Stimulated activated CD4-positive, alpha-beta T cell treated with anti-CD3 and anti-CD28 coated beads, Interleukin-4, amount 100 ng/mL, for 1 hour (primary cell): ENCODE measurements at regions not wholly inside any gene's neighbourhood (a gene's known extent, or its start where the extent isn't known, plus 50 kb on each side); places are given as distances from the start of the nearest gene placed in this dataset.
"Not testable (repeated sequence)": the region's sequence is repeated elsewhere in the genome, so short reads cannot be mapped to it uniquely, and the experiment has no call there.

ENCODE experiments used
- DNase-seq: peaks from one replicate; pipeline ENCODE4 v3.0.0-alpha.2; 2020

DNA sequence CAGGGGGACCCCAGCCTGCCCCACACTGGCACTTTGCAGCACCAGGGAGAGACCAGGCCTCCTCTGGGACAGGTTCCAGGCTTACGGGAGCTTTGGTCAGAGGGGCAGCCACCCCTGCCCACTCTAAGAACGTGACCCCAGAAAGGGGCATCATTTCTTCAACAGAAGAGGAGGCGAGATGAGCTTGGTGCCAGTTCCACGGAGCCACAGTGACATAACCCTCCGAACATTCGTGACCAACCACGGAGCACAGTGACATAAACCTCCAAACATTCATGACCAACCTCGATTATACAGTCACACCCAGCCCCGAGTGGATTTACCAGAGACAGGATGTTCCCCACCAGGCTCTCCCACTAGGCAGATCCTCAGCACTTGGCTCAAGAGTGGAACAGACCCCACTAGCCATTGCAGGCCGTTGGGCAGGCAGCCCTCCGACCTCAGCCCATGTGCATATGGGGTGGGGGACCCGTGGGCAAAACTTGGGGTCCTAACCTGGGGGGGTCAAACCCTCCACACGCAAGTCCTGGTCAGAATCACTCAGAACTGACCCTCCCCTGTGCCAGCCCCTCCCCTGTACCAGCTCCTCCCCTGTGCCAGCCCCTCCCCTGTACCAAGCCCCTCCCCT, 112.9 kb downstream of the METRNL start:
- DNase-seq: no peak

- not testable (repeated sequence) for DNase-seq
Measured at GRCh38 chr17:83192789-83193335, 113.5 kb downstream of the METRNL start.

- DNase-seq: no peak
Measured at GRCh38 chr17:83193336-83194185, 114.2 kb downstream of the METRNL start.

DNA sequence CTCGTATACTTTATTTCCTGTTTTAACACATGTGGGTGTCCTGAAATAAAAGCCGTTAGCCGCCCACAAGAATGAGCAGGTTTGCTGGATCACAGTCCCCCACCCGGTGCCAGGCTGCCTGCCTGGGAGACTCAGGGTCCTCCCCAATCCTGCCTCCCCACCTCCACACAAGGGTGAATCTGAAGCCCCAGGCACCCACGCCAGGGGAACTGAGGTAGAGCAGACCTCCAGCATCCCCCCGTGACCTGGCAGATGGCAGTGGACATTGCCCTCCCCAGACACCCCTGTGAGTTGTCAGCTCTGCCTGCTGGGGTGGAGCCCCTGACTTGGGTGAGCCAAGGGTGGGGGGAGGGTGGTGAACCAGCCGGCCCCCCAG, 114.8 kb downstream of the METRNL start:
- no peak for DNase-seq

- no peak for DNase-seq
Measured at GRCh38 chr17:83194761-83195329, 115.4 kb downstream of the METRNL start.

DNA sequence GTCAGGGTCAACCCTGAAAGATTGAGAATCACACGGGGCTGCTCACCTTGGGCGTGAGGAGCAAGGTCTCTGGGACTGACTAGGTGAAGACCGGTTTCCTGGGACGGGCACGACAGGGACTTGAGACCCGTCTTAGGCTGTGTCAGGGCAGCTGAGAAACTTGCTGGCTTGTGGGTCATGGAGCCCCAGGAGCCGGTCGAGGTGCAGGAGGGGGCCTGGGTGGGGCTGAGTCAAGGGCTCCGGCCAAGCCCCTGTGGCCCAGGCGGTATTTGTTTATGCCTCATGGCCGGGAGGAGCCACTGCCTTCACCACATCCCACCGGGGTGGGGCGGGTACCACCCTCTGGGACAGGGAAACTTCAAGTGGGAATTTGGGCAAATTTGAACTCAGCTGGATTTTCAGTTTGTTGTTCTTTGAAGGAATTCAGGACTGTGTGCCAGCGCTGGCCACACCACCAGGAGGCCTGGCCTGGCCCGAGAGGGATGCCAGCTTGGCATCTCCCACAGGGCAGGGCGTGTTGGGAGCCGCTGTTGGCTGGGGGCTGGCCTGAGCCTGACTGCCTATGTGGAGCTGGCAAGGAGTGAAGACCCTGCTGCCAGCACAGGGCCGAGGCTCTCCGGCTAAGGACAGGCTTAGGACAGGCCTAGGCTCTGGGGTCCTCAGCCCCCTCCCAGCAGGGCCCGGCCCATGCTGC, 116.1 kb downstream of the METRNL start:
- no peak for DNase-seq

GRCh38 chr17:83196024-83196365, 116.6 kb downstream of the METRNL start:
- no peak for DNase-seq

DNA sequence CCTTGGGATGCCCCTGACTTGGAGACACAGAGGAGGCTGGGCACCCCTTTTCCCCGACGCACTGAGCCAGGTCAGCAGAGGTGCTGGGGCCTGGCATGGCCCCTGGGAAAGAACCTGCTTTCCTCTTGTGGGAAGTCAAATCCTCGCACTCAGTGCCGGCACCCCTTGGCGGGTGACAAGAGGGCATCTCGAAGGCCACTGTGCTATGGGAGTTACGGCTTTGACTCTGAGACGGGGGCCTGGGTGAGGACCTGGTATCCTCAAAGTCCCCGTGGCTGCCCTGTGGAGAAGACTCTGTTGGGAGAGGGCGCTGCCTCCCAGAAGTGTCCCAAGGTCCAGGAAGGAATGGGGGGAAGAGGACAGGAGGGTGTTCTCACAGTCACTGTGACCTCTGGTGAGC, 117.0 kb downstream of the METRNL start:
- DNase-seq: no peak

DNA sequence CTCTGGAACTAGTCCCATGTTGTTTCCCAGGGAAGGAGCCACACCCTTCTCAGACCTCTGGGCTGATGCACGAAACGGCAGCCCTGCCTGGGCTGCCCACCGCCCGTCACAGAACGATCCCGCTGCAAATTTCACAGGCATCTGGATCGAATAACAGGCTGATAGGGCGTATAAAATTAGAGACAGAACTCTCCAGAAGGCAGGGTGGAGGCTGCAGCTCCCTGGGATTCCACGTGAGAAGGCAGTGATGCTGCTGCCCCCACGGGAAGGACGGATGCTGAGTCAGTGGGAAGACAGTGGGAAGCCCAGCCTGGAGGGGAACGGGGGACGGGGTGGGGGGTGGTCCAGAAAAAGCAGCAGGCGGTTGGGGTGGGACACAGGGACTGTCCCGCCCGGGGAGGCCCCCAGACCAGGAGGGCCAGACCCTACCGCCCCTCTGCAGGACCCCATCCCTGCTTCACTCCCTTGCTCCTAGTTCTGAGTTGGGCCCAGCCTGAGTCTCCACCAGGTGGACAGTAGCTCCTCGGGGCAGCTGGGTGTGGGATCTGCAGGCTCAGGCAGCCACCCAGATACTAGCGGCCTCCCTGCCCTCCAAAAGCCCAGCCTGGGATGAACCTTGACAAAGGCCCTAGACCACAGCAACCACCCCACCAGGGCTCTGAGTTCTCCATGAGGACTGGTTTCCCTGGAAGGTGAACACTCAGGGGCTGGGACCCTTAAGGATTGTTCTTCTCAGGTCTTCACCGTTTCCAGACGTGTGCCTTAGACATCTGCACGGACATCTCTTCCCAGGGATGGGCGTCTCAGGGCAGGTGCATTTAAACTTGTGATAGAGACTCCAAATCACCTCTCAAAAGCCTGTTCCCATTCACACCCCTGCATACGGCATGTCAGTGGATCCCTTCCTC, 117.8 kb downstream of the METRNL start:
- DNase-seq: no peak

DNA sequence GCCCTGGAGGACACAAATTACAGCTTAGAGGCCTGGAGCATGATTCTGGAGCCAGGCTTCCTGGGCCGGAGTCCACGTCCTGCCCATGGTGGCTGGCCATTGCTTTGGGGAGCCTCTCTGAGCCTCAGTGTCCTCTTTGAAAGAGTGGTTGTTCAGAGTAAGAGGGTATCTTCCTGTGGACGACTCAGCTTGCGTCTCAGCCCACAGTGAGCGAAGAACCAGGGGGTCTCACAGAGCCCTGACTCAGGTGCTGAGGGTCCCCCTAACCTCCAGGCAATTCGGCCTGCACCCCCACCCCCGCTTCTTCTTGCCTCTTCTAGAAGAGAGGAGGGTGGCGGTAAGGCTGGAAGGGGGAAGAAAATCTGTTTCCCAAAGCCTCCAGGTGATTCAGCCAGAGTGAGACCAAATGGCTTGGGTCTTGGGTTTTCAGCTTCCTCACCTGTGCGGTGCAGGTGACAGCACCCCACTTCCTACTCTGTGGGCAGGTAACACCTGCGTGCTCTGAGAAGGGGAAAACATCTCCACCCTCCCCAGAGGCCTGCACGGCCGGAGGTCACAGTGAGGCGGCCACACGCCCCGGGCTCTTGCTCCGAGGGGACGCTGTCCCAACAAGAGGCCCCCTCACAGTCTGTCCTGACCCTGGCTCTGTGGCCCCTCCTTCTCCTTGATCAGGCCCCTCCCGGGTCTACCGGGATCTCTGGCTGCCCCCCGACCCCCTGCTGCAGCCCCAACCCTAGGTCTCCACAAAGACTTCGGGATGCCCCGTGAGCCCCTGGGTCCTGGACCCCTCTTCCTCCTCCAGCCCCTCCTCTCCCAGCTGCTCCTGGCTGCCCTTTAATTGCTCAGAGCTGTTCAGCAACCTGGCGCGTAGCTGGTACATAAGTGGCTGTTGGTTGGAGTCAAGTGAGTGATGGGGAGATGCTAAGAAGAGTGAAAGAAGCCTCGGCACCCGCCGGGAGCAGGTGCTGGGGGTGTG, 119.2 kb downstream of the METRNL start:
- no peak for DNase-seq

GRCh38 chr17:83199500-83200201, 120.2 kb downstream of the METRNL start:
- peak; percentile 45 for DNase-seq

DNA sequence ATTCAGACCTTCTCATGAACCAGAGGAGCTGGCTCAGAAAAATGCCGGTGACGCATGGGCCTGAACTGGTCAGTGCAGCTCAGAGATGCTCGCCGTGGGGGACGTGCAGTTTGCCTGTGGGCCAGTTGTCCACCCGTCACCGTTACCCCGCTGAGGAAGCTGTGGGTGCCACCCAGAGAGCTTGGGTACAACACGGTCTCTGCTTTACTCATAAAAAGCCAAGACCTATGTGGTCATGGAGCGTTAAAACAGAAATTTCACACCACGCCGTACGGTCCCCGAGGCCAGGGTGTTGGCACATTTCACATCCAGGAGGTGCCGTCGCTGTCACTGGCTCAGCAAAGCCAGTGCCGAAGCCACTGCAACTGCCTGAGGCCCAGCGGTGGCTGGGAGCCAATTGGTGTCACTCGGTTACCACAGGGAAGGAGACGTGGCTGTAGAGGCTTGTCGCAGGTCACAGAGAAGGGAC, 120.9 kb downstream of the METRNL start:
- peak; percentile 31 for DNase-seq

DNA sequence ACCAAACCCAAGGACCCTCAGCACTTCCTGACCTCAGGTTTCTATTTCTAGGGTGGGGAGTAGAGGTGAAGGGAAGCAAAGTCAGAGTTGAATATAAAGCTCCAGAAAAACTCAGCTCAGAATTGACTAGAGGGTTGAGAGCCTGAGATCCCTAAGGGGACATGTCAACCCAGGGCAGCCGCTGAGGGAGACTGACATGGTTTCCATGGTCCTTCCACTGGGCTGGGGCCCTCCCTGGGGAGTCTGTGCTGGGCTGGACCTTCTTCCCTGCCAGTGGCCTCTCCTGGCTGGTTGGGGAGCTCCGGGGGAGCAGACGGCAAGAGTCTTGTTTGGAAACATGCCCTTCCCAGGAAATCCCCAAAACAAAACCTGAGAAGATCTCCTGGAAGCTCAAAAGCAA, 121.3 kb downstream of the METRNL start:
- DNase-seq: no peak

- DNase-seq: no peak
Measured at GRCh38 chr17:83201206-83202001, 122.0 kb downstream of the METRNL start.

- no peak for DNase-seq
Measured at GRCh38 chr17:83202002-83203000, 122.9 kb downstream of the METRNL start.

GRCh38 chr17:83203073-83203471, 123.7 kb downstream of the METRNL start:
- DNase-seq: no peak

DNA sequence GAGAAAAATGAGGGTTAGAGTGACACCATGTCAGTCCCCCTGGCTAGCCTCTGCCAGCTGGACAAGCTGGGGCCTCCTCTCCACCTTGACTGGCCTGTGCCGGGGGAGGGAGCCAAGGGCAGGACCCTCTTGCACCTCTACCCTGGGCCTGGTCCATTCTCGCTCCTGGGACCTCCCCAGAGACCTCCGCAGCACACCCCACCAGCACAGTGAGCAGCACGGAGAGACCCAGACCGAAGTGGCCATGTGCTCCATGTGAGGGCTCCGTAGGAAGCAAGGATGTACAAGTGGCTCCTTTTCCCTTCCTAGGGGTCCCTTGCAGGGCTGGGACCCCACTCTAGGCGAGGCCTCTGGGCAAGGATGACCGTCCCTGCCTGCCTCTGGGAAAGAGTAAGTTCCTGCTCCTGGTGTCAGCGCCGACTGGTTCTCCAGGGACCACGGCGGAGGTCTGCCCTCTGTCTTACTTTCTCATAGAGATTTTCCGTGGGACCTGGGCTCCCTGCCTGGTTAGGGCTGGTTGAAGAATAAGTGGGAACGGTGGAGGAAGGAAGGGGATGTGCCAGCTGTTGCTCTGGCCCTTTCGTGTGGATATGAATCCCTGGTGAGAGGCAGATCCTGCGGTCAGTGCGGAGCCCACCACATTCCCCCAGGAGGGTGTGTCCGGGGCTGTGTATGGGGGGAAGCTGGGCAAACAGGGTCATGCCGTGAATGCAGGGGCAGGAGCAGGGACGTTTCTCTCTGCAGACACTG, 124.2 kb downstream of the METRNL start:
- no peak for DNase-seq
